ENCODE measurements at regions not wholly inside any gene's neighbourhood (a gene's known extent, or its start where the extent isn't known, plus 50 kb on each side); places are given as distances from the start of the nearest gene placed in this dataset.

- TF ChIP-seq EZH2phosphoT487 (IDR thresholded peaks at IDR 0.05; ENCODE audit: borderline replicate concordance, low read length): no peak
- TF ChIP-seq, protein P1, sequence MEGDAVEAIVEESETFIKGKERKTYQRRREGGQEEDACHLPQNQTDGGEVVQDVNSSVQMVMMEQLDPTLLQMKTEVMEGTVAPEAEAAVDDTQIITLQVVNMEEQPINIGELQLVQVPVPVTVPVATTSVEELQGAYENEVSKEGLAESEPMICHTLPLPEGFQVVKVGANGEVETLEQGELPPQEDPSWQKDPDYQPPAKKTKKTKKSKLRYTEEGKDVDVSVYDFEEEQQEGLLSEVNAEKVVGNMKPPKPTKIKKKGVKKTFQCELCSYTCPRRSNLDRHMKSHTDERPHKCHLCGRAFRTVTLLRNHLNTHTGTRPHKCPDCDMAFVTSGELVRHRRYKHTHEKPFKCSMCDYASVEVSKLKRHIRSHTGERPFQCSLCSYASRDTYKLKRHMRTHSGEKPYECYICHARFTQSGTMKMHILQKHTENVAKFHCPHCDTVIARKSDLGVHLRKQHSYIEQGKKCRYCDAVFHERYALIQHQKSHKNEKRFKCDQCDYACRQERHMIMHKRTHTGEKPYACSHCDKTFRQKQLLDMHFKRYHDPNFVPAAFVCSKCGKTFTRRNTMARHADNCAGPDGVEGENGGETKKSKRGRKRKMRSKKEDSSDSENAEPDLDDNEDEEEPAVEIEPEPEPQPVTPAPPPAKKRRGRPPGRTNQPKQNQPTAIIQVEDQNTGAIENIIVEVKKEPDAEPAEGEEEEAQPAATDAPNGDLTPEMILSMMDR (IDR thresholded peaks at IDR 0.05; ENCODE audit: low read depth, low read length, poor library complexity, severe bottlenecking): no peak
- peak overlapping the region; percentile 42 for H3K4me2 ChIP-seq (ENCODE audit: low read length)
- peaks cover 22% of the 10 kb centered on the region for H3K4me1 ChIP-seq (ENCODE audit: control insufficient read depth, low read length)
Measured at GRCh38 chr3:159185443-159186050, 383.7 kb downstream of the MFSD1 start.

DNA sequence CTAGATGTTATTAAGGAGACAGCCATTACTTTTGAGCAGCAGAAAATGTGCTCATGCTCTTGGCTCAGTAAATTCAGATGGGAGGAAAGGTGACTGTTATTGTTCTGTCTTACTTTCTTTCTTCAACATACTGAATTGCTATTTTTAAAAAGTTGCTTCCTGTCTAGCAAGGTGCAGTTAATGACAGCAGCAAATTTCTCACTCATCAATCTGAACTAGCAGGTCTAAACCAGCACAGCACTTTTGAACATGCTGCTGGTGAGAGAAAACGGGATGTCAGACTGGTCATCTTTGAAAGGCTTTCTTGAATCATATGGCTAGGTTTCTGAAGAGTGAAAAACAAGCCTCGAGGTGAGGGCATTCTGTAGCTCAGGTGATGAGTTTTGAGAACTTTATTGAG lies 384.7 kb downstream of the MFSD1 start:
- no peak overlapping the region for H3K27ac ChIP-seq (ENCODE audit: low read depth, low read length)
- no peaks in the 10 kb centered on the region for H3F3A ChIP-seq (ENCODE audit: control insufficient read depth, insufficient read depth)
- peaks cover 22% of the 10 kb centered on the region for H3K4me1 ChIP-seq (ENCODE audit: control insufficient read depth, low read length)
- H3K9me2 ChIP-seq (replicated peaks; ENCODE audit: control insufficient read depth, low read length): no peaks in the 10 kb centered on the region
- peaks cover 11% of the 10 kb centered on the region; the same call in 1 of the 2 replicates for H3K27me3 ChIP-seq (ENCODE audit: control insufficient read depth, low read length)
- TF ChIP-seq EZH2phosphoT487 (IDR thresholded peaks at IDR 0.05; ENCODE audit: borderline replicate concordance, low read length): no peak
- TF ChIP-seq, protein P1 (IDR thresholded peaks at IDR 0.05; ENCODE audit: low read depth, low read length, poor library complexity, severe bottlenecking): no peak
- H3K36me3 ChIP-seq (ENCODE audit: control insufficient read depth, low read length): no peaks in the 10 kb centered on the region
- H3K4me3 ChIP-seq (ENCODE audit: low read length): peak overlapping the region; percentile 17; the same call in 1 of the 2 replicates
- no peaks in the 10 kb centered on the region for H3K9me3 ChIP-seq (ENCODE audit: control insufficient read depth, insufficient read depth, low read length)
- no peaks in the 10 kb centered on the region for H4K20me1 ChIP-seq (ENCODE audit: control insufficient read depth, insufficient read depth, low read depth, low read length)
- H3K4me2 ChIP-seq (ENCODE audit: low read length): peak overlapping the region; percentile 42
- no peaks in the 10 kb centered on the region for H3K79me2 ChIP-seq (ENCODE audit: control insufficient read depth, low read length)

More at GRCh38 chr3:159185443-159186050, 383.7 kb downstream of the MFSD1 start:
- Histone ChIP-seq H3K79me2 (ENCODE audit: control insufficient read depth, low read length) (no peaks in the 10 kb centered on the region), H4K20me1 (ENCODE audit: control insufficient read depth, insufficient read depth, low read depth, low read length) (no peaks in the 10 kb centered on the region), H3K27me3 (ENCODE audit: control insufficient read depth, low read length) (peaks cover 5% of the 10 kb centered on the region; the same call in 1 of the 2 replicates), H3K9me2 (replicated peaks; ENCODE audit: control insufficient read depth, low read length) (no peaks in the 10 kb centered on the region), H3K27ac (ENCODE audit: low read depth, low read length) (0 out of 2 replicates have a peak overlapping the region, but pooled peaks have one; percentile 0), H3K9me3 (ENCODE audit: control insufficient read depth, insufficient read depth, low read length) (no peaks in the 10 kb centered on the region), H3K4me3 (ENCODE audit: low read length) (peak overlapping the region; percentile 17), H3F3A (ENCODE audit: control insufficient read depth, insufficient read depth) (no peaks in the 10 kb centered on the region), H3K36me3 (ENCODE audit: control insufficient read depth, low read length) (no peaks in the 10 kb centered on the region)

GRCh38 chr3:159187232-159187631 lies 385.4 kb downstream of the MFSD1 start:
- no peaks in the 10 kb centered on the region for H3K9me3 ChIP-seq (ENCODE audit: control insufficient read depth, insufficient read depth, low read length)
- H4K20me1 ChIP-seq (ENCODE audit: control insufficient read depth, insufficient read depth, low read depth, low read length): no peaks in the 10 kb centered on the region
- H3K27me3 ChIP-seq (ENCODE audit: control insufficient read depth, low read length): peaks cover 11% of the 10 kb centered on the region; the same call in 1 of the 2 replicates
- H3K79me2 ChIP-seq (ENCODE audit: control insufficient read depth, low read length): no peaks in the 10 kb centered on the region
- no peak overlapping the region for H3K27ac ChIP-seq (ENCODE audit: low read depth, low read length)
- TF ChIP-seq EZH2phosphoT487 (IDR thresholded peaks at IDR 0.05; ENCODE audit: borderline replicate concordance, low read length): no peak
- TF ChIP-seq, protein P1 (IDR thresholded peaks at IDR 0.05; ENCODE audit: low read depth, low read length, poor library complexity, severe bottlenecking): no peak
- H3K36me3 ChIP-seq (ENCODE audit: control insufficient read depth, low read length): no peaks in the 10 kb centered on the region
- H3K9me2 ChIP-seq (replicated peaks; ENCODE audit: control insufficient read depth, low read length): no peaks in the 10 kb centered on the region
- H3F3A ChIP-seq (ENCODE audit: control insufficient read depth, insufficient read depth): no peaks in the 10 kb centered on the region
- no peak overlapping the region for H3K4me3 ChIP-seq (ENCODE audit: low read length)
- H3K4me2 ChIP-seq (ENCODE audit: low read length): no peak overlapping the region
- H3K4me1 ChIP-seq (ENCODE audit: control insufficient read depth, low read length): peaks cover 22% of the 10 kb centered on the region

Measured in DOHH2 (cell line).